ENCODE measurements at regions not wholly inside any gene's neighbourhood (a gene's known extent, or its start where the extent isn't known, plus 50 kb on each side); places are given as distances from the start of the nearest gene placed in this dataset.

DNA sequence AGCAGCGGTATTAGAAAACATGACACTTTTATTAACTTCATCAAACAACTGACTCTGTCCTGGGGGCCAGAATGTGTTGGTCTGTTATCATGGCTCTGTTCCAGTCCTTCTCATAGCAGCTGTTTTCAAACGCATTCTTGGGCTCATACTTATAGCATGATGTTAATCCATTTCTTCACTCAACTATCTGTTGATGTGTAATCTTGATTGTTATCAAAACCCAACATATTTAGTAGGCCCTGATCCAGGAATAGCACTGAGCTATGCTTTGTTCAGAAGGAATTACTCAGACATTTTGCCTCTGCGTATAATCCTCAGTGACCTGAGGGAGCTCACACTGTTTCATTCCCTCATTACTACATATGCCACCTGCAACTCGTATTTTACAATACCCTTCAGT is 315.9 kb downstream of the BMP4 start:
- Histone ChIP-seq H2BK5ac (ENCODE audit: insufficient read length, low read length) (no peak overlapping the region), H4K91ac (ENCODE audit: insufficient read length, low read depth, low read length) (no peak overlapping the region), H3K79me2 (ENCODE audit: insufficient read depth, low read length) (no peaks in the 10 kb centered on the region), H3K9me3 (ENCODE audit: control insufficient read depth, low read depth, low read length) (no peaks in the 10 kb centered on the region), H3K79me1 (ENCODE audit: insufficient read depth, low read depth, low read length, poor library complexity, severe bottlenecking) (no peaks in the 10 kb centered on the region), H3K23me2 (ENCODE audit: insufficient read length, low read depth, low read length, poor library complexity, severe bottlenecking) (no peaks in the 10 kb centered on the region), H3K23ac (ENCODE audit: insufficient read length, low read depth, low read length) (no peak overlapping the region), H4K8ac (replicated peaks; ENCODE audit: insufficient read length, low read depth, low read length) (no peak overlapping the region), H3K4me1 (ENCODE audit: insufficient read depth, low read length) (no peaks in the 10 kb centered on the region), H3K27me3 (ENCODE audit: insufficient read depth, low read length) (no peaks in the 10 kb centered on the region), H3K4ac (ENCODE audit: low read depth, low read length) (no peak overlapping the region), H2BK12ac (ENCODE audit: insufficient read length, low read depth, low read length) (no peak overlapping the region), H4K5ac (ENCODE audit: insufficient read length, low read depth, low read length) (no peak overlapping the region), H3K4me2 (ENCODE audit: insufficient read depth, insufficient read length, low read length) (no peak overlapping the region), H3K9ac (ENCODE audit: extremely low read depth, insufficient read length, low read length) (no peak overlapping the region), H4K20me1 (ENCODE audit: control insufficient read depth, insufficient read depth, insufficient read length) (no peaks in the 10 kb centered on the region), H2BK20ac (ENCODE audit: low read depth, low read length, poor library complexity, severe bottlenecking) (no peak overlapping the region), H2AFZ (ENCODE audit: low read length) (no peak overlapping the region), H2BK120ac (ENCODE audit: low read depth, low read length, poor library complexity, severe bottlenecking) (no peak overlapping the region), H2AK5ac (ENCODE audit: insufficient read length, low read length) (no peak overlapping the region), H2BK15ac (ENCODE audit: low read depth, low read length) (no peak overlapping the region), H3K14ac (ENCODE audit: insufficient read depth, low read length) (no peak overlapping the region), H3K56ac (ENCODE audit: insufficient read length, low read depth, low read length) (no peak overlapping the region), H3K18ac (ENCODE audit: insufficient read length, low read depth, low read length) (no peak overlapping the region), H3K27ac (ENCODE audit: insufficient read length, low read depth, low read length) (no peak overlapping the region), H3T11ph (ENCODE audit: low read length) (no peak overlapping the region)
- WGBS (ENCODE audit: extremely low coverage, insufficient read length, low lambda C conversion rate) = no CpG with 5 or more reads among the region's 4 CpGs
- no peak overlapping the region for H3K27ac Mint-ChIP-seq
- H3K9me3 Mint-ChIP-seq = peaks cover 6 to 9% of the 10 kb centered on the region in 2 experiments
- no peak for DNase-seq
- peaks cover 2 to 18% (median 3%) of the 10 kb centered on the region in 3 experiments; a peak in 6 of 7 replicates for H3K36me3 Mint-ChIP-seq (ENCODE audit: insufficient read depth in 1 of 3, low read depth in 3 of 3)
- H3K4me1 Mint-ChIP-seq = peaks cover 4 to 7% of the 10 kb centered on the region in 2 experiments
- H3K27me3 Mint-ChIP-seq (ENCODE audit: low read depth) = no peaks in the 10 kb centered on the region
- TF ChIP-seq, protein P1, sequence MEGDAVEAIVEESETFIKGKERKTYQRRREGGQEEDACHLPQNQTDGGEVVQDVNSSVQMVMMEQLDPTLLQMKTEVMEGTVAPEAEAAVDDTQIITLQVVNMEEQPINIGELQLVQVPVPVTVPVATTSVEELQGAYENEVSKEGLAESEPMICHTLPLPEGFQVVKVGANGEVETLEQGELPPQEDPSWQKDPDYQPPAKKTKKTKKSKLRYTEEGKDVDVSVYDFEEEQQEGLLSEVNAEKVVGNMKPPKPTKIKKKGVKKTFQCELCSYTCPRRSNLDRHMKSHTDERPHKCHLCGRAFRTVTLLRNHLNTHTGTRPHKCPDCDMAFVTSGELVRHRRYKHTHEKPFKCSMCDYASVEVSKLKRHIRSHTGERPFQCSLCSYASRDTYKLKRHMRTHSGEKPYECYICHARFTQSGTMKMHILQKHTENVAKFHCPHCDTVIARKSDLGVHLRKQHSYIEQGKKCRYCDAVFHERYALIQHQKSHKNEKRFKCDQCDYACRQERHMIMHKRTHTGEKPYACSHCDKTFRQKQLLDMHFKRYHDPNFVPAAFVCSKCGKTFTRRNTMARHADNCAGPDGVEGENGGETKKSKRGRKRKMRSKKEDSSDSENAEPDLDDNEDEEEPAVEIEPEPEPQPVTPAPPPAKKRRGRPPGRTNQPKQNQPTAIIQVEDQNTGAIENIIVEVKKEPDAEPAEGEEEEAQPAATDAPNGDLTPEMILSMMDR (conservative IDR thresholded peaks at IDR 0.05) = no peak
- no peak overlapping the region for H3K4me3 Mint-ChIP-seq
